ENCODE measurements at regions not wholly inside any gene's neighbourhood (a gene's known extent, or its start where the extent isn't known, plus 50 kb on each side); places are given as distances from the start of the nearest gene placed in this dataset.

DNA sequence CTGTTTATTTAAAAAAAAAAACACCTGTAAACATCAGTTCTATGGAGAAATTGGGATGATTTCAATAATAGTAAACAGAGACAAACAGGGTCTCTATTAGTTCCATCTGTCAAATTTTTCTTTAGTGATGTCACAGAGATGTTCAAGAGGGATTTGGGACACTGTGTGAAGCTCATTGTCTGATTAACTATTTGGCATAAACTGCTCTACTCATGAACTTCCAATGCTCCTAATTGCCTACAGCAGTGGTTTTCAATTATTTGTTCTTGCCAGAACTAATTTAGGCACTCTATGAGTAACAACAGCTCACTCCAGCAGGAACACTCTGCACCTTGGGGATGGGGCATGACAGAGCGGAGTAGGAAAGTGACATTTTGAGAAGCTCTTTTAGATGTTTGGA is 250.1 kb upstream of the PRKD1 start:
- Histone ChIP-seq H3K4me3 (no peak overlapping the region), H3K27ac (no peak overlapping the region)
- no peak for TF ChIP-seq CTCF (IDR thresholded peaks at IDR 0.05)
- DNase-seq (ENCODE audit: low spot score): no peak

DNA sequence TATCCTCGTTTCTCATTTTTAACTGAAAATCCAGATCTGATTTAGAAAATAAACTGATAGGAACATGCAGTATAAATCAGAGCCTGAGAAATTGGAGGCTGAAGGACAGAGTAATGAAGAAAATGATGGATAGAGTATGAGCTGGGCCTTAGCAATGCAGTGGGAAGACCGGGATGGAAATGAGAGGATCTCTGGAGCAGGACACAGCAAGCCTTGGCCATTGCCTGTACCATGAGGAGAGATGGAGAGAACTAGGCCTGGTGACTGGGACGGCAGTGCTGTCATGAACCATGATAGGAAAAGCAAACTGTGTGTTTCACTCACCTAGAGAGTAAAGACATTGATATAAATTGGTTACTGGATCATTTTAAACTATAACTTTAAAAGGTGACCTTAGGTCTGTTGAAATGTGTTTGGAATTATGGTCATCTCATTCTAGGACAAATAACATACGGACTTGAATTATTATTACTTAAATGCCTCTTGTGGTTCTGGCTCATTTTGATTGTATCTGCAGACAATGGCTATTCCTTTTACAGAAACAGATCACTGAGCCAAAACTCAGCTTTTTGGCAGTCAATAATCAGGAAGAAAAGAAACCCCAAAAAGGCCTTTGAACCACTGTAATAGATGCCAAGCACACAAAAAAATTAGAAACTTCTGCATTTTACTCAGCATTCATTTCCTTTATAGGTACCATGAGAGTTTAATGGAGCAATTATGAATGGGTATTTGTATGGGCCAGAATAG is 251.9 kb upstream of the PRKD1 start:
- no peak for TF ChIP-seq CTCF (IDR thresholded peaks at IDR 0.05)
- H3K27ac ChIP-seq: no peak overlapping the region
- no peak for DNase-seq (ENCODE audit: low spot score)
- no peak overlapping the region for H3K4me3 ChIP-seq

DNA sequence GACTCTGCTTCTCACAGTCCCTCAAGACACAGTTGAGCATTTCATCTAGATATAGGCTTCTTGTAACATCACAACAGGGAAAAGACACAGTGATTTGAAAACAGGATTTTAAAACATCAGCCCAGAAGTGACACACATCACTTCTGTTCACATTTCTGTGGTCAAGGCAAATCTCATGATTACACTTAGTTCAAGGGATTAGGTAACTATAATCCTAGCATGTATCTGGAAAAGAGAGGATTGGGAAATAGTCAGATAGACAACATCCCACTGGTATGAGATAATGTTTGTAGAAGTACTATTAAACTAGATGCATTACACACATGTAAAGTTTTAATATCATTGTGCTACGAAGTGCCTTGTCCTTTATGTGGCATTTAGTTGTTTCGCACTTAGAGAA is 252.6 kb upstream of the PRKD1 start:
- Histone ChIP-seq H3K4me3 (no peak overlapping the region), H3K27ac (no peak overlapping the region)
- DNase-seq (ENCODE audit: low spot score): no peak
- no peak for TF ChIP-seq CTCF (IDR thresholded peaks at IDR 0.05)

DNA sequence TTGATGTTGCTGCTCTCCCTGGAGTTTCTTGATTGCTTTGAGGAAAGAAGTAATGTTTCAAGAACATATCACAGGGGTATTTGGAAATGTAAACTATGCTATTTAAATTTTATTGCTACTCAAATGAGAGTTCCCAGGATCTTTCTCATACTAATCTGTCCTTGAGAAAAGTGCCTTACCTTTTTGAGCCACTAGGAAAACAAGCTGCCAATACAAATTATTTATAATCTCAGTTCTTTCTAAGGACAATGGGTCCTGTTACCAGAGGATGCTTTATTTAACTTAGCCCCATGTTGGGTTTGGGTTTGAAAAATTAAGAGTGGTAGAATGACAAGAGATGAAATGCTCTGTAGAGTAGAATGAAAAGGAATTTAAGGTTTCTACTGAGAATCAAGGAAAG is 258.2 kb upstream of the PRKD1 start:
- TF ChIP-seq CTCF (IDR thresholded peaks at IDR 0.05): no peak
- no peak for DNase-seq (ENCODE audit: low spot score)
- Histone ChIP-seq H3K4me3 (no peak overlapping the region), H3K27ac (no peak overlapping the region)

DNA sequence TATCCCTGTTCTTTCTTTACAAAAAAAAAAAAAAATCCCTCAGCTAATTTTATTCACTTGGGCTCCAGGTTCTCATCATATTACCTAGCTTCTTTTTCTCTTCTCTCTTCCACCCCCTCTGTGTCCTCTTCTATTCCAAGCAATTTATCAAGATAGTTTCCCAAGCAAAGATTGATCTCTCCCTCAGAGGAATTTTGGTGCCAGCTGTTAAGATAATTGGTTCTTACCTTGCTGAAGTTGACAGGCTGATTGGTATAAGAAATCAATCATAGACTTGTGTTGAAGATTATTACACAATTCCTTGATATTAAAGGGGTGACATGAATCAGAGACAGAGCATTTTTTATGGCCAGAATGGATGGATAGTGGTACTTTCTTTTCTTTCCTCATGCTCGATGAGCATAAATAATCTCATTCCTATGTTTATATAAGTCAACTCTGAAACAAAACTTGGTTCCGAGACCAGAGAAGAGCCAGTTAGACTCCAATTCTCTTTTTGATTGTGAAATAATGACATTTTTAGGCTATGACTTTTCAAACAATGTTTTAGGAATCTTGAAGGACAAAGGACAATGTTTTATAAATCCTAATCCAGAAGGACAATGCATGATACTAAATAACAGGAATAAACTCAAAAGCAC is 264.1 kb upstream of the PRKD1 start:
- Histone ChIP-seq H3K27ac (no peak overlapping the region), H3K4me3 (no peak overlapping the region)
- no peak for DNase-seq (ENCODE audit: low spot score)
- TF ChIP-seq CTCF (IDR thresholded peaks at IDR 0.05): no peak

GRCh38 chr14:30193101-30193500 is 265.5 kb upstream of the PRKD1 start:
- DNase-seq (ENCODE audit: low spot score): no peak
- TF ChIP-seq CTCF (IDR thresholded peaks at IDR 0.05): no peak
- Histone ChIP-seq H3K4me3 (no peak overlapping the region), H3K27ac (no peak overlapping the region)
